Neutrophil (primary cell): ENCODE measurements at regions not wholly inside any gene's neighbourhood (a gene's known extent, or its start where the extent isn't known, plus 50 kb on each side); places are given as distances from the start of the nearest gene placed in this dataset.

Experiments
- H3K27ac ChIP-seq: fragments of 200-600 bp; sonication (generic); 2 replicates; pipeline ENCODE4 v1.5.1; 2016; ENCODE audit warnings: mild to moderate bottlenecking, moderate library complexity
- H3K27me3 ChIP-seq: fragments of 200-600 bp; sonication (generic); 2 replicates; pipeline ENCODE4 v1.6.0; 2016; ENCODE audit warnings: mild to moderate bottlenecking
- H3K36me3 ChIP-seq: fragments of 200-600 bp; sonication (generic); 2 replicates; pipeline ENCODE4 v1.5.1; 2017
- H3K4me1 ChIP-seq, 2 experiments: fragments of 200-600 bp in 1 of 2; sonication (generic) in 1 of 2; 1 replicate in 1 of 2; 2 replicates in 1 of 2; pipeline versions ENCODE4 v1.5.1 to v1.6.1; 2013 to 2016; ENCODE audit warnings: low read depth in 1 of 2, low read length in 1 of 2, mild to moderate bottlenecking in 1 of 2, moderate library complexity in 1 of 2; ENCODE audit not compliant: control insufficient read depth in 1 of 2, insufficient read depth in 1 of 2
- H3K4me3 ChIP-seq, 2 experiments: fragments of 200-600 bp in 1 of 2; sonication (generic) in 1 of 2; 1 replicate in 1 of 2; 2 replicates in 1 of 2; pipeline ENCODE4 v1.5.1; 2013 to 2016; ENCODE audit warnings: low read depth in 1 of 2, low read length in 1 of 2, mild to moderate bottlenecking in 1 of 2, moderate library complexity in 1 of 2
- H3K9me3 ChIP-seq: fragments of 200-600 bp; sonication (generic); 2 replicates; pipeline ENCODE4 v1.5.1; 2016
- TF ChIP-seq, protein P1 (sequence below): fragments of 200-600 bp; sonication (generic); IDR thresholded peaks from 2 replicates; pipeline ENCODE4 v1.5.1; 2016; ENCODE audit warnings: antibody characterized with exemption

DNA sequence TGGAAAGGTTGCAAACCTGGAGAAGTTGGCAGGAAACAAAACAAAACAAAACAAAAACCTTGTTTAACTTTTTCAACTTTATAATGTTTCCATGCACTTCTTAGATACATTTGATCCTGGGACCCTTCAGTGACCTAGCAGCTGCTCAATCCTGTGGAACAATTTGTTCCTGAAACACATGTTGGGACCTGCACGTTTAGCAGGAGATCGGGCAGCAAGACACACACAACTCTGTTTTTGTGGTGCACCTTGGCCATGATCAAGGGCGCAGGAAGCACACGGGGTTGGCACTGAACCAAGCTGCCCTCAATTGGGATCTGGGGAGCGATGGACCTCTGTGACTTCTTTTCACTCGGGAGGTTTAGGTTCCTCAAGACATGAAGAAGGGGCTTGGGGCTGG is 268.7 kb downstream of the LOXHD1 start:
- Histone ChIP-seq H3K4me3 (no peak overlapping the region), H3K36me3 (no peaks in the 10 kb centered on the region), H3K27ac (no peak overlapping the region), H3K27me3 (peaks cover 4% of the 10 kb centered on the region), H3K4me1 (no peaks in the 10 kb centered on the region), H3K9me3 (no peaks in the 10 kb centered on the region)
- TF ChIP-seq, protein P1, sequence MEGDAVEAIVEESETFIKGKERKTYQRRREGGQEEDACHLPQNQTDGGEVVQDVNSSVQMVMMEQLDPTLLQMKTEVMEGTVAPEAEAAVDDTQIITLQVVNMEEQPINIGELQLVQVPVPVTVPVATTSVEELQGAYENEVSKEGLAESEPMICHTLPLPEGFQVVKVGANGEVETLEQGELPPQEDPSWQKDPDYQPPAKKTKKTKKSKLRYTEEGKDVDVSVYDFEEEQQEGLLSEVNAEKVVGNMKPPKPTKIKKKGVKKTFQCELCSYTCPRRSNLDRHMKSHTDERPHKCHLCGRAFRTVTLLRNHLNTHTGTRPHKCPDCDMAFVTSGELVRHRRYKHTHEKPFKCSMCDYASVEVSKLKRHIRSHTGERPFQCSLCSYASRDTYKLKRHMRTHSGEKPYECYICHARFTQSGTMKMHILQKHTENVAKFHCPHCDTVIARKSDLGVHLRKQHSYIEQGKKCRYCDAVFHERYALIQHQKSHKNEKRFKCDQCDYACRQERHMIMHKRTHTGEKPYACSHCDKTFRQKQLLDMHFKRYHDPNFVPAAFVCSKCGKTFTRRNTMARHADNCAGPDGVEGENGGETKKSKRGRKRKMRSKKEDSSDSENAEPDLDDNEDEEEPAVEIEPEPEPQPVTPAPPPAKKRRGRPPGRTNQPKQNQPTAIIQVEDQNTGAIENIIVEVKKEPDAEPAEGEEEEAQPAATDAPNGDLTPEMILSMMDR: no peak

DNA sequence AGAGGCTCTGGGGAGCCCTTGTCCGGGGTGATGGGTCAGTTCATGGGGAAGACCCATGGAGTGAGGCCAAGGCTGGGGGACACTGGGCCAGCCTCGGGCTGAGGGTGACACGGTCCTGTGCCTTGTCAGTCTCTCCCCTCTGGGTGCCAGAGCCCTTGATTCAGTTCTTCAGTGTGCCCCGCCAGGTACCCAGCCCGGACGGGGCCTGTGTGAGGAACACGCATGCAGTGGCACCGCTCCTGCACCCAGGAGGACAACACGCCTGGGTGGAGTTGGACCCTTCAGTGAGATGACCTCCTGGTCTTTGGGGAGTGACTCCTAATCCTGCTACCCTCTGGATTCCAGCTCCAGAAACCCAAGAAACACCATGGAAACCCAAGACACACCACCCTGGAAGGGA is 264.4 kb downstream of the LOXHD1 start:
- Histone ChIP-seq H3K27ac (no peak overlapping the region), H3K36me3 (no peaks in the 10 kb centered on the region), H3K4me3 (no peak overlapping the region), H3K27me3 (peaks cover 4% of the 10 kb centered on the region), H3K4me1 (no peaks in the 10 kb centered on the region), H3K9me3 (no peaks in the 10 kb centered on the region)
- TF ChIP-seq, protein P1: no peak

DNA sequence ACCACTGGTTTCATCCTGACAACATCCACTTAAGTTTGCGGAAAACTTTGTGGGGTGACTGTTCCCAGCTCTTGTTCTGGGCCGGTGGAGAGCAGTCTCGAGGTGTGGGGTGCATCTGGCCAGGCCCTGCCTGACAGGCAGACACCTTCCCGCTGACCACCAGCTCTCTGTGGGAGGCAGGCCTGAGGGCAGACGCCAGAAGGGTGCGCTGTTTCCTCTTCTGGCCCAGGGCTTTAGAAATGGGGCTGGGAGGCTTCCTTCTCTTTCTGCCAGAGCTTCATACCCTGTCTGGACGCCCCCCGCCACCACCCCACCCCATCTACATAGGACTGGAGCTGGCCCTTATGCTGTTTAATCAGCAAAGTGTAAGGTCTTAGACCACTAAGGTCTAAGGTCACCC is 263.8 kb downstream of the LOXHD1 start:
- TF ChIP-seq, protein P1: no peak
- H3K4me3 ChIP-seq: no peak overlapping the region
- H3K4me1 ChIP-seq: no peaks in the 10 kb centered on the region
- H3K27ac ChIP-seq: no peak overlapping the region
- no peaks in the 10 kb centered on the region for H3K9me3 ChIP-seq
- peaks cover 4% of the 10 kb centered on the region for H3K27me3 ChIP-seq
- no peaks in the 10 kb centered on the region for H3K36me3 ChIP-seq

DNA sequence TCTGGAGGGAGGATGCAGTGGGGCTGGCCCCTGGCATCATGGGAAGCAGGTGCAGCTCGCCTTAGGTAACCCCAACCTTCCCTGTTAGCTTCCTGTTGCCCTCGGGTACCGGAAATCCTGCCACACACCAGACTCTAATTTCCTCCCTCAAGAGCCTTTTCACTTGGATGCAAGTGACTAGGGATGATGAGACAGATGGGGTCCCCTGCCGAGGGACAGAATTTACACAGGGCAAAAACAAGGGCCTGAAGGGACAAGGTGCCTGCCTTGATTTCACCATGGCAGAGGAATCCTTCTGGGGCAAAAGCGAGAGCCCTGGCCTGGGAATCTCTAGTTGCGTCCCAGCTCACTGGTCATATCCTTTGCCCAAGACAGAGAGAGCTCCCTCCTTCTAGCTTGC is 263.1 kb downstream of the LOXHD1 start:
- TF ChIP-seq, protein P1: no peak
- no peaks in the 10 kb centered on the region for H3K9me3 ChIP-seq
- no peaks in the 10 kb centered on the region for H3K36me3 ChIP-seq
- H3K4me3 ChIP-seq: no peak overlapping the region
- H3K27me3 ChIP-seq: peaks cover 4% of the 10 kb centered on the region
- H3K27ac ChIP-seq: no peak overlapping the region
- no peaks in the 10 kb centered on the region for H3K4me1 ChIP-seq

DNA sequence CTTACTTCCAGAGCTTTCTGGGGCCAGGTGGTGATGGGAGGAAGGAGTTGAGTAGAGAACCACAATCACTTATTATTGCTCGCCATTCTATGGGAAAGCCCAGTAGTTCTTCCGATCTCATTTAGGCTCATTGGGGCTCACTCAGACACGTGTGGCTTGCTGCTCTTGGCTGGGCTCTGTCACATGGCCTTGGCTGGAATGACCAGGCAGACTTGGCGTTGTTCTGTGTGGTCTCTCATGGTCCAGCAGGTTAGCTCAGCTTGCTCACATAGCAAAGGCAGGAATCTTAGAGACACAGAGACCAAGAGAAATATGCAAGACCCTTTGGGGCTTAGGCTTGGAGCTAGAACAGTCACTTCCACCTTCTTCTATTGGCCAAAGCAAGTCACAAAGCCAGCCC is 261.2 kb downstream of the LOXHD1 start:
- Histone ChIP-seq H3K4me3 (no peak overlapping the region), H3K4me1 (no peaks in the 10 kb centered on the region), H3K36me3 (no peaks in the 10 kb centered on the region), H3K27me3 (no peaks in the 10 kb centered on the region), H3K27ac (no peak overlapping the region), H3K9me3 (no peaks in the 10 kb centered on the region)
- TF ChIP-seq, protein P1: no peak

DNA sequence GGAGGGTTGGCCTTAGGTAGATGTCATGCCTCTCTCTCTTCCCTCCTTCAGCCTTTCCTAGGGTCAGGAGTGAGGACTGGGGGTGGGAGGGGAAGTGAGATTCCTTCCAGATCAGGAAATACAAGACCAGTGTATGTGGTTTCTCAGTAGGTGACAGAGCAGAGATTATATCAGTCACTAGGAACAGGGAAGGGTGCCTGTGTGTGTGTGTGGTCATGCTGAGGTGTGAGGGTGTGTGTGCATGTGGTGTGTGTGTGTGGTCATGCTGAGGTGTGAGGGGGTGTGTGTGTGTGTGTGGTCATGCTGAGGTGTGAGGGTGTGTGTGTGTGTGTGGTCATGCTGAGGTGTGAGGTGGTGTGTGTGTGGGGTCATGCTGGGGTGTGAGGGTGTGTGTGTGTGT is 259.8 kb downstream of the LOXHD1 start:
- TF ChIP-seq, protein P1: no peak
- no peaks in the 10 kb centered on the region for H3K36me3 ChIP-seq
- no peaks in the 10 kb centered on the region for H3K9me3 ChIP-seq
- H3K4me3 ChIP-seq: no peak overlapping the region
- H3K4me1 ChIP-seq: no peaks in the 10 kb centered on the region
- H3K27me3 ChIP-seq: no peaks in the 10 kb centered on the region
- no peak overlapping the region for H3K27ac ChIP-seq
